HEK293T (cell line): ENCODE measurements at regions not wholly inside any gene's neighbourhood (a gene's known extent, or its start where the extent isn't known, plus 50 kb on each side); places are given as distances from the start of the nearest gene placed in this dataset.

Experiments used
- BHLHE40 ChIP-seq: fragments of 450-650 bp; IDR thresholded peaks from 2 replicates; pipeline ENCODE4 v1.6.1; 2016; ENCODE audit warnings: mild to moderate bottlenecking, moderate library complexity, borderline replicate concordance
- CTBP1 ChIP-seq: fragments of 450-650 bp; IDR thresholded peaks from 2 replicates; pipeline ENCODE4 v1.6.1; 2016; ENCODE audit warnings: borderline replicate concordance
- ELF4 ChIP-seq: fragments of 450-650 bp; IDR thresholded peaks from 2 replicates; pipeline ENCODE4 v1.6.1; 2017; ENCODE audit warnings: antibody characterized with exemption
- FOXA1 ChIP-seq: fragments of 450-650 bp; IDR thresholded peaks from 2 replicates; pipeline ENCODE4 v1.6.1; 2016; ENCODE audit warnings: mild to moderate bottlenecking
- FOXK2 ChIP-seq: fragments of 450-650 bp; IDR thresholded peaks from 2 replicates; pipeline ENCODE4 v1.6.1; 2016; ENCODE audit warnings: mild to moderate bottlenecking
- FOXM1 ChIP-seq: fragments of 450-650 bp; IDR thresholded peaks from 2 replicates; pipeline ENCODE4 v1.6.1; 2017; ENCODE audit warnings: mild to moderate bottlenecking, borderline replicate concordance
- SP1 ChIP-seq: fragments of 450-650 bp; IDR thresholded peaks from 2 replicates; pipeline ENCODE4 v1.6.1; 2017
- ZNF384 ChIP-seq: fragments of 450-650 bp; IDR thresholded peaks from 2 replicates; pipeline ENCODE4 v1.6.1; 2016

- TF ChIP-seq FOXA1 (no peak), SP1 (no peak), FOXK2 (no peak), FOXM1 (no peak), ZNF384 (no peak), BHLHE40 (no peak), ELF4 (no peak), CTBP1 (no peak)
Observed at GRCh38 chr15:31464216-31465082, 137.8 kb downstream of the KLF13 start.
